HG02571 (cell line): ENCODE measurements at regions not wholly inside any gene's neighbourhood (a gene's known extent, or its start where the extent isn't known, plus 50 kb on each side); places are given as distances from the start of the nearest gene placed in this dataset.
"Not testable (repeated sequence)": the region's sequence is repeated elsewhere in the genome, so short reads cannot be mapped to it uniquely, and the experiment has no call there.

Experiments used
- ATAC-seq: cut with Tn5 transposase; IDR thresholded peaks from one replicate; pipeline ENCODE4 v1.9.1; 2021; ENCODE audit warnings: mild to moderate bottlenecking, moderate library complexity; ENCODE audit not compliant: unreplicated experiment

DNA sequence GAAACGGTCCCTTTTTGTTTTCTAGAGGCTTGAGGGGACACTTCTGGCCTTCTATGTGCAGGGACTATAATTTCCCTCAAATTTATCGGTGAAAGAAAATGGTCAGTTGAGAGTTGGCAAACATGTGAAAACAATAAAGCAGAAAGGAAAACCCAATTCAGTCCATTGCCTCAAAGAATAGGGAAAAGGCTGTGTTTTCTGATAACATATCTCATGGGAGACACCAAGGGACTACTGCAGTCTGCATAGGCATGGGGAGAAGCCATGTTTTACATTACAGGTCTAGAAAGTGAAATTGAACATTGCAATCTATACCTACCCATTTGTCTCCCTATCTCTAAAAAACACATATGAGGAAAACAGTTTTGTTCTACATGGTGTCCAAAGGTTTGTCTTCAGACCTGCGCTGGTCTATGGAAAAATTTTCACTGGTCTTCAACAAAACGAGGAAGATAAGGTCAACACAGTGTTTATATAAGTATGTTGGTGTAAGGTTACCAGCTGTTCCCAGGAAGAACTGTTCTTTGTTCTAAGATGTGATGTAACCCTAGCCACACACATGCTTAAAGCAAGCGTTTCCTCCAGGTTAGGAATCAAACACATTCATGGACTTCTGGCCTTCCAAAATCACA, 179.7 kb downstream of the MREG start:
- ATAC-seq = no peak

DNA sequence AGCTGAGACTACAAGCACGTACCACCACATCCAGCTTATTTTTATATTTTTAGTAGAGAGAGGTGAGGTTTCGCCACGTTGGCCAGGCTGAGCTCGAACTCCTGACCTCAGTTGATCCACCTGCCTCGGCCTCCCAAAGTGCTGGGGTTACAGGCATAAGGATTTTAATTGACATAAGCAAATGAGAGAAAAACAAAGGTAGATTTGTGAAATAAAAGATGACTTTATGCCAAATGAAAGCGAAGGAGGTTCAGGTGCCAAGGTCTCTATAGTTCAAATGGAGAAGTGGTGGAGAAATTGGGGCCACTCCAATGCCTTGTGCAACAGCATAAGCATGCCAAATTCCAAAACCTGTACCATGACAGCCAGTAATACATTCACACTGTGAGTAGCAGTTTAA, 180.6 kb downstream of the MREG start:
- no peak for ATAC-seq

DNA sequence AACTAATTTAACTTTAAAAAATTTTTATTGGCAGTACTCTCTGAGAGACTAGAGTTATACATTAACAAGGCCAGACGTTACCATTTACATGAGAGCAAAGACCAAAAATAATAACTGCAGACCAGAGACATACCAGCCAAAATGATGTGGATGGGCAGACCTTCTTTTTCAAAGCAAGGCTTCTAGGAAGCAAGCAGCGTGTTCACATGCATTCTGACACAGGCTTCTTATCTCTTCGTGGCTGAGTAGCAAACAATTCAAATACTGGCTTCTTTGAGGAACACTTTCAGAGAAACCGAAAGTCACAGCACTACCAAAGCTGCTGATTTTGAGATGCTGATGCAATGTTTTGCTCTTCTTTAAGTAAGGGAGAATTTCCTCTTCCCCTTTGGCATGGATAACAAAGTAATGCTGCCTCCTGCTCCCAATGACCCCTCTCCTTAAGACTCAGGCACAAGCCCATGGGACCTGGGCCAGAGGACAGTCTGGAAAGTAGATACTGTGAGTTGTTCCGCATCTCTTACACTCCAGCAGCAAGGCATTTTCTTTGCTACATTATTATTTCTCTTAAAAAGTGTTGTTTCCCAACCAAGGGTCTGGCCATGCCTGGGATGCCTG, 181.9 kb downstream of the MREG start:
- no peak for ATAC-seq

DNA sequence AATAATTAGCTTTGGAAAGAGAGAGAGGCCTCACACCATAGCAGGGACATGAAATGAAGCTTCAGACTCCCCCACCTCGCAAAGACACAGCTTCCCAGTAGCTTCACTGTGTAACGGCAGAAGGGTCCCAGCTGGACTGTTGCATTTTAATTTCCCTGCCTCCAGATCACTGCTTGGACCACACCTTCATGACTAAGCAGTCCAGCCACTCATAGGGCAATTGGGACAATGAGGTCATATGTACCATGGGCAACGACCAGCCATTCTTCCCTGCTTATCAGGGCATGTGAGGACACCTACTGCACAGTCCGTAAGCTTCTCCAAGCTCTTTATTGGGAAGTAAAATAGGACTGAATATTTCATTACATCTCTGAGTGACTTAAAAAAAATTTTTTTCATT, 183.0 kb downstream of the MREG start:
- ATAC-seq = no peak

DNA sequence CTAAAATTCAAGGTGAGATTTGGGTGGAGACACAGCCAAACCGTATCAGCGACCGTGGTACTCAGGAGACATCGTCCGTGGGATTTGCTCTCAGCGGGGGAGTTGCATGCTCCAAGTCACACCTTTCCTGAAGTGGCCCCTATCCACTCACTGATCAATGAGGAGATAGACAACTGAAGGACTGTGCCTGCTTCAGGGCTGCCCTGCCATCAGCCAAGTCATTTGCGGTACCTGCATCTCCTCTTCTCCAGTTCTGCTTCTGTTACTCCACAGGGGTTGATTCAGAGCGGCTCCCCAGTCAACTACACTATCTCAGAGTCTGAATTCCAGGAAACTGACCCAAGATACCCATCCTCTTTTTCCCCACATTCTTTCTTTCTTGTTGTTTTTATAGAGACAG, 184.1 kb downstream of the MREG start:
- ATAC-seq = no peak

DNA sequence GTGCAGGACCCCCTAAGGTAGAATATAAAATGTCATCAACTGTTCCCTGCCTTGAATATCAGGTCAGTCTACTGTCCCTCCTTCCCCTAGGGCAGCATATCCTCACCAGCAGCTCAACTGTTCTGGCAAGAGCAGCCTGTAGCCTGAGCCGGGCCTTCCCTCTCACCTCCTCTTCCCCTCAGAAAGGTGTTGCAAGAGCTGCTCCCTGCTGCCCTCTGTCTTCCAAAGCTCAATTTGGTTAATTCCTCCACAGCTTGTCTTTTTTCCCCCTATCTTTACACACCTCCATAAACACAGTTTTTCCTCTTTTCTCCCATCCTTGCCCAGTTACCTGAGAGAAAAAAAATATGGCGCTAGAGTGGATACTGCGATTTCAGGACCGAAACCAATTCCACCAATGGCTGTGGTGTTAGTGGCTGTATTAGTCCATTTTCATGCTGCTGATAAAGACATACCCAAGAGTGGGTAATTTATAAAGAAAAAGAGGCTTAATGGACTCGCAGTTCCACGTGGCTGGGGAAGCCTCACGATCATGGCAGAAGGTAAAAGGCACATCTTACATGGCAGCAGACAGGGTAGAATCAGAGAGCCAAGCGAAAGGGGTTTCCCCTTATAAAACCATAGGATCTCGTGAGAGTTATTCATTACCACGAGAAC, 184.7 kb downstream of the MREG start:
- no peak for ATAC-seq

DNA sequence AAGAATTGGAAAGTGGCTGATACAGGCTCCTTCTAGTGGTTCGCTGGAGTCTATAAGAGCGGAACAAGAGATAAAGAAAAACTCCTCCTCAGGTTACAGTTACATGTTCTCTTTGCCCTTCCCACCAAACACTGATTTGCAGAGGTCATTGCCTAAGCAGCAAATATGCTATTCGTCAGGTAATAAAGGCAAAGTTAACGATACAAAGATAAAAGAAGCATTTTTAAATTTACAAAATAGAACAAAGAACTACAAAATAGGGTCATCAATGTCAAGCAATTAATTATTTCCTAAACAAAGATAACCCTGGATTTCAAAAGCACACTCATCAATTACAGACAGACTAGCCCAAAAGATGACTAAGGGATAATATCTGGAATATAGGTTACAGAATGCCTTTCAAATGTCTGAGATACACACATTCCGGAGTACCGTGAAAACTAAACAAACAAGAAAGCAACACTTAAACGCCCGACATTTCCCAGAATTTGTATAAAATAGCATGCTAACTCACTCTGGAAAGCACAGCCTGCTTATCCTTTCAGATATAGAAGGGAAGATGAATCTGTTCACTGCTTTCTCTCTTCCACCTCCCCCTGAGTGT, 186.4 kb downstream of the MREG start:
- no peak for ATAC-seq

DNA sequence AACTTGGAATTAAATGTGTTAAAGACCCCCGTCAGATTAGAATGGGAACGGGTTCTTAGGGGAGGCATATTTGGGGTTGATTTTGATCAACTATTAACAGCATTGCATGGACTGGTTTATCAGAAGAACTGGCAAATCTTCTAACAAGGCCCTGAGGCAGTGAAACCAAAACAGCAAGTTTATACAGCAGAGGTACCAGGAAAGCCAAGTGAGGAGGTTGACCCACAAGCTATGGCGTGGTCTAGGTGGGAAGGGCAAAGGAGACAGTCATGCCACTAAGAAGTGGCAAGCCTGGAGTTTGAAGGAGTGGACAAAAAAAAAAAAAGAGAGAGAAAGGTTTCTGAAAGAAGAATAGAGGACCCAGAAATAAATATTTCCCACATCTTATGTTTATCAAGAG, 187.0 kb downstream of the MREG start:
- ATAC-seq = no peak

DNA sequence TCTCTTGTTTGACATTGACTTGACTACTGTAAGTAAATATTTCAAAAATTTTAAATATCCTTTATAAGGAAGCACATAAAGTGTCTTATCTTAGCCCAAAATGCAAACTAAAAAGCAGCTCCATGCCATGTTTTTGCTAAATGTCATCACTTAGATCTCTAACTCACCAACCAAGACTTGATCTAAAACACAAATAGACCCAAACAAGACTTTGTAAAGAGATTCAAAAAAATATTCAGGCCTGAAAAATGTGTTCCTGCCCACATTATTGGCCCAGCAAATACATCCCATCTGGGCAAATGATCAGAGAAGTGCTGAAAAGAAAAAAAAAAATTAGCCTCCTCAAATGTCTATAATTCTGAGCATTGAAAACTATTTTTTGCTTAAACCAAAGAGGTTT, 187.6 kb downstream of the MREG start:
- ATAC-seq = no peak

DNA sequence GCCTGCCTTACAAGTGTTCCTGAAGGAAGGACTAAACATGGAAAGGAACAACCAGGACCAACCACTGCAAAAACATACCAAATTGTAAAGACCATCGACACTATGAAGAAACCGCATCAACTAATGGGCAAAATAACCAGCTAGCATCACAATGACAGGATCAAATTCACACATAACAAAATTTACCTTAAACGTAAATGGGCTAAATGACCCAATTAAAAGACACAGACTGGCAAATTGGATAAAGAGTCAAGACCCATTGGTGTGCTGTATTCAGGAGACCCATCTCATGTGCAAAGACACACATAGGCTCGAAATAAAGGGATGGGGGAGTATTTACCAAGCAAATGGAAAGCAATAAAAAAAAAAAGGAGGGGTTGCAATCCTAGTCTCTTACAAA, 192.1 kb downstream of the MREG start:
- ATAC-seq = not testable (repeated sequence)

DNA sequence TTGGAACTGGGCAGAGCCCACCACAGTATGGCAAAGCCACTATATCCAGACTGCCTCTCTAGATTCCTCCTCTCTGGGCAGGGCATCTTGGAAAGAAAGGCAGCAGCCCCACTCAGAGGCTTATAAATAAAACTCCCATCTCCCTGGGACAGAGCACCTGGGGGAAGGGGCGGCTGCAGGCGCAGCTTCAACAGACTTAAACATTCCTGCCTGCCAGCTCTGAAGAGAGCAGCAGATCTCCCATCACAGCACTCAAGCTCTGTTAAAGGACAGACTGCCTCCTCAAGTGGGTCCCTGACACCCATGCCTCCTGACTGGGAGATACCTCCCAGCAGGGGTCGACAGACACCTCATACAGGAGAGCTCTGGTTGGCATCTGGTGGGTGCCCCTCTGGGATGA, 193.6 kb downstream of the MREG start:
- not testable (repeated sequence) for ATAC-seq

DNA sequence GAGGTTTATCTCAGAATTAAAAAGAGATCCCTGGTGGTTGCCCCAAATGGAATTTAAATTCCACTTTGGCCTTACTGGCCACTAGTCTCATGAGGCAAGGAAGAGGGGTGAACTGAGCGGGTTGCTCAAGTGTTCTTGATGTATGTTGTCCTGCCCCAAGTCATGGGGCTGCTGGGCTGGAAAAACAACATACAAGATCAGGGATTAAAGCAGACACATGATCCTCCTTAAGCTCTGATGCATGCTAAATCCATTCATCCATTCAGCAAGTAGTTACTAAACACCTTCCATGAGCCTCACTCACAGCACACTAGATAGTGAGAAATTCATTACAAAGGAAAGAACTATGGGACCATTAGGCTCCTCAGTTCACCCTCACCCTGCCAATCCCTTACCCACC, 196.3 kb downstream of the MREG start:
- ATAC-seq = no peak

DNA sequence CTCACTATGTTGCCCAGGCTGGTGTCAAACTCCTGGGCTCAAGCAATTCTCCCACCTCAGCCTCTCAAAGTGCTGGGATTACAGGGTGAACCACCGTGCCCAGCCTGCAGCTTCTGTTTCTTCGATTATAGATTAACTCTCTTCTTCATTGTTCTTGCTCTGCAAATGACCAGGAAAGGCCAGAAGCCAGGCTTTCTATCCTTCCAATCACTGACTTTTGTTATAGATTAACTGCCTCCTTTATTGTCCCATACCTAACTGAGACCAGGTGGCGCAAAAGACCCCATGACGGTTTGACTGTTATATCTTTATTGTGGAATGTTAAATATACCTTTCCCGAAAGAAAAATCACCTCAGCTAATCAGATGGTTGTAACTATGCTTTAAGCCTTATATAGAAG, 196.9 kb downstream of the MREG start:
- ATAC-seq = no peak

DNA sequence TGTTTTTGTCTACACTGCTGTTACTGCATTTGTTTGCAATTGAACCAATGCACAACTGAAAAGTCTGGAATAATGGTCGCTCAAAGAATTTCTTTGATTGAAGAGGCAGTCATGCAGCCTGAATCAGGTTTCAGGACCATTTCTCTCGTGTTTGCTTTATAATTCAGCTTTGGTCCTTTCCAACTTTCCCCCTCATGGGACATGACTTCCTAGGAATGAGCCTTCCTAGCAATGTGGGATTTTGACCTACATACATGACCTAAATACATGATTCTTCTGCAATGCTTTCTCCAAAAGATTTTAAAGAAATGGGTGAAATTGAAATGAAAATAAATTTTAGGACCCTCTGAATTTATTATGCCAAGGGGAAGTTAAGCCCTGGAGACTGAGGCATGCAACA, 197.4 kb downstream of the MREG start:
- ATAC-seq = no peak

DNA sequence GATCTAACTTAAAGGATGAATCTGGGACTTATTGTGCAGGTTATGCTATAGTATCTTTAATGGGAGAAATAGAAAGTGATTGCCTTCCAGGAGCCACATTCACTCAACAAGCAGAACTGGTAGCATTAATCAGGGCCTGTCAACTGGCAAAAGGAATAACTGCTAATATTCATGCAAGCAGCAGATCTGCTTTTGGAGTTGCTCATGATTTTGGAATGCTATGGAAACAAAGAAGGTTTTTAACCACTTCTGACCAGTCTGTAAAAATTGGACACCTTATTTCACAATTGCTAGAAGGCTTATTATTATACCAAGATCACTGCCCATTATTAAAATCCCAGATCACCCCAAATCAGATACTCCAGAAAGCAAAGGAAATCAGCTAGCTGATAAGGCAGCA, 200.4 kb downstream of the MREG start:
- ATAC-seq = no peak

DNA sequence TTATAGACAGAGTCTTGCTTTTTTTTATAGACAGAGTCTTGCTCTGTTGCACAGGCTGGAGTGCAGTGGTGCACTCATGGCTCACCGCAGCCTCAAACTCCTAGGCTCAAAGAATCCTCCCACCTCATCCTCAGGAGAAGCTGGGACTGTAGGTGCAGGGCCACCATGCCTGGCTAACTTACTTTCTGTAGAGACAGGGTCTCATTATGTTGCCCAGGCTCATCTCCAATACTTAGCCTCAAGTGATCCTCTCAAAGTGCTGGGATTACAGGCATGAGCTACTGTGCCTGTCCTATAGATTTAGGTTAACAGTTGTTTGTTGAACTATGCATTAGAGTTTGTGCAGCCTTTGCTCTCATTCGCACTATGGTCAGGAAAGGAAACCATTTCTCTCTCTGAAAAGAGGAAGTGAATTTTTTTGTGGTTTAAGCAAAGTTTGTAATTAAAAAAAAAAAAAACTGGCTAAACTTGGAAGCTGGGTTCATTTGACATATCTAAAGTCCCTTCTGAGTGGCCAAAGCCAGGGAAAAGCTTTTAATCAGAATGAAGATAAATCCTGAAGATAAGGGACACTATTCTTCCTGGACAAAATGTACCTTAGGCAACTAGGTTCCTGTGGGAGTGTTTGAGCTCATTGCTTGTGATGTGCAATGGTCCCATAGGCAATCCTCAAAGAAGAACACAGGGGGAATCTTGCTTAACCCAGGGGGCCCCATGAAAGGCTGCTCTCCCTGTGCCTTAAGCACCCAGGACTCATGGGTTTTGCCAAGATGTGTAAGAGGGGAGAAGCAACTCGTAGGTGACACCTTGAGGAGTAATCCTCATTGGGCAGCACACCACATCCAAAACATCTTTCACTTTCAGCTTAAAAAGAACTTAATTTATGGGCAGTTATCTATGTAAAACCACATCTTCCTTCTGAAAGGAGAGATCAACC, 201.7 kb downstream of the MREG start:
- ATAC-seq = peak; percentile 97

DNA sequence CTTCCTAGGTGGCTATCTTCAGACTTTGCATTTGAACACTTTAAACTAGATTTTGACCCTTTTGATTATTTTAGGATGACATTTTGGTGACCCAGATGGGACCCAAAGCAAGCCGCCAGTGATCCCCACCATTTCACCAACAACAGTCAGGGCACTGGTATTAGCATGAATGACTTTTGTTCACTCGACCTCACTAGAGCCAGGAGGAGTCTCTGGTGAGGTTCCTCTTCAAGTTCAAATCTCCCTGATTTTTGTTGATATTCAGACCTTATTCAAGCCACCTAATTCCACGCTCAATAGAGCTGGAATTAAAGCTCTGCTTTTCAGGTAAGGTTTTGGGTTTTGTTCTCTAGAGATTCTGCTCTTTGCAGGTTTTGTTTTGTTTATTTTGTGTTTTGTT, 202.3 kb downstream of the MREG start:
- ATAC-seq = no peak

DNA sequence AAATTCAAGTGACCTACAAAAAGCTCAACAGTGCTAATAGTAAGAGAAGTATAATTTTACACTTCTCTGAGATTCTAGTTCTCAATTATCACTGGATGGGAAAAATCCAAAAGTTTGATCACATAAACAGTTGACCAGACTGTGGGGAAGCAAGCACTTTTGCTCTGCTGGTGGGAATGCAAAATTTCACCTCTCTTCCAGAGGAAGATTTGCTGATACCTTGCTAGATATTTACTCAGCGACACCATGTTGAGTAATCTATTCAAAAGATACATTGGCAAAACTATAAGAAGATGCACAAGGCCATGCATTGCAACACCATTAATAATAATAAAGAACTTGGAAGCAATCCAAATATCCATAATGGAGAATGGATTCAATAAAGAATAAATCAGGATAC, 204.4 kb downstream of the MREG start:
- no peak for ATAC-seq

DNA sequence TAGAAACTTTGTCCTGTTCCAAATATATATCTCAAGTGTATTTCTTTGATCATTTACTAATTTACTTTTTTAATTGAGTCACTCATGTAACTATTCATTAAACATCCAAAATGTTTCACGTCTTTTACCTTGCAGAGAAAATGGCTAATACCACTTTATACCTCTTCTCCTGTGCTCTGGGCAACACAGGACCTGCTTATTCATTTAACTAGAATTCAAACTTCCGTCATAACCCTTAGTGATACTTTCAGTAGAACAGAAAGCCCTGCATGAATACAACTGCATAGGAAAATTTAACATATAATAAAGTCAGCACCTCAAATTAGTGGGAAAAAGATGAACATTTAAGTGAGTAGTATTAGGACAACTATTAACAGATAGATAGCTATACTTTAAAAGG, 205.2 kb downstream of the MREG start:
- ATAC-seq = no peak

DNA sequence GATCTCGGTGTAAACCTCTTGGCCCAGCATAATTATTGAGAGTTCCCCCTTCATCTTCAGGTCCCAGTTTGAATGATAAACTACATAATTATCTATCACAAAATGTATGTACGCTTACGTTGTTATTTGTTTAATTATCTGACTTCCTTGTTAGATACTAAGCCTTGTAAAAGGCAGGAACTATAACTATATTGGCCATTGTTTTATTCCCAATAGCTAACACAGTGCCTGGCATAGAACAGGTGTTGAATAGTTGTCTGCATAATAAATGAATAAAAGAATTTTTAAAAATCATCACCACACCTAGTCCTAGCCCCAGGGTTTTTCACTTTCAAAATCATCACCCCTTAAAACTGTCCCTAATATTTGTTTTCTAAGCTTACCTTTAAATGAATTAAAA, 207.9 kb downstream of the MREG start:
- ATAC-seq = no peak

DNA sequence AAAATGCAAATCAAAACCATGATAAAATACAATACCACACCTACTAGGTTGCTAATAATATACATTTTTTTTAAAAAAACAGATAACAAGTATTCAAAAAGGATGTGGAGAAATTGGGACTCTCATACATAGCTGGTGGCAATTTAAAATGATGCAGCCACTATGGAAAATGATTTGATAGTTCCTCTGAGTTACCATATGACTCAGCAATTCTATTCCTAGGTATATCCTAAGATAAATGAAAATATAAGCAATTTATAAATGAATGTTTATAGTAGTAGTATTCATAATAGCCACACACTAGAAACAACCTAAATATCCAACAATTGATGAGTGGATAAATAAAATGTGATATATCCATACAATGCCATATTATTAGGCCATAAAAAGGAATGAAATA, 210.2 kb downstream of the MREG start:
- no peak for ATAC-seq
